Kidney epithelial cell (primary cell): ENCODE measurements at regions not wholly inside any gene's neighbourhood (a gene's known extent, or its start where the extent isn't known, plus 50 kb on each side); places are given as distances from the start of the nearest gene placed in this dataset.

ENCODE experiments used
- DNase-seq: peaks from one replicate; pipeline ENCODE4 v3.0.0-alpha.2; 2010; ENCODE audit warnings: low read depth
- H3K27me3 ChIP-seq: 2 replicates; pipeline ENCODE4 v1.6.0; 2011; ENCODE audit warnings: low read length; ENCODE audit not compliant: control insufficient read depth, insufficient read depth
- H3K36me3 ChIP-seq: 2 replicates; pipeline ENCODE4 v1.5.1; 2011; ENCODE audit warnings: low read length; ENCODE audit not compliant: control insufficient read depth, insufficient read depth
- H3K4me3 ChIP-seq: 2 replicates; pipeline ENCODE4 v1.5.1; 2011; ENCODE audit warnings: low read depth, mild to moderate bottlenecking, control low read depth, low read length
- CTCF ChIP-seq: IDR thresholded peaks from 2 replicates; pipeline ENCODE4 v1.5.1; 2011; ENCODE audit warnings: mild to moderate bottlenecking, moderate library complexity, low read length, control low read depth, inconsistent platforms; ENCODE audit not compliant: insufficient read depth, poor library complexity, severe bottlenecking

GRCh38 chr22:48173061-48173772, 1410.8 kb downstream of the TBC1D22A start:
- no peaks in the 10 kb centered on the region for H3K36me3 ChIP-seq
- no peak overlapping the region for H3K4me3 ChIP-seq
- DNase-seq, result no peak
- TF ChIP-seq CTCF, result no peak
- no peaks in the 10 kb centered on the region for H3K27me3 ChIP-seq

- TF ChIP-seq CTCF, result no peak
- Histone ChIP-seq H3K4me3 (no peak overlapping the region), H3K36me3 (no peaks in the 10 kb centered on the region), H3K27me3 (no peaks in the 10 kb centered on the region)
- no peak for DNase-seq
These were observed 1408.8 kb downstream of the TBC1D22A start for GRCh38 chr22:48171271-48171691.

- Histone ChIP-seq H3K36me3 (no peaks in the 10 kb centered on the region), H3K27me3 (no peaks in the 10 kb centered on the region), H3K4me3 (no peak overlapping the region)
- TF ChIP-seq CTCF, result no peak
- no peak for DNase-seq
These were observed 1406.8 kb downstream of the TBC1D22A start for GRCh38 chr22:48169227-48169626.

- Histone ChIP-seq H3K36me3 (no peaks in the 10 kb centered on the region), H3K27me3 (no peaks in the 10 kb centered on the region), H3K4me3 (no peak overlapping the region)
- no peak for TF ChIP-seq CTCF
- DNase-seq, result no peak
These were observed 1404.8 kb downstream of the TBC1D22A start for GRCh38 chr22:48167238-48167637.

GRCh38 chr22:48161298-48161697, 1398.8 kb downstream of the TBC1D22A start:
- no peak for TF ChIP-seq CTCF
- Histone ChIP-seq H3K27me3 (no peaks in the 10 kb centered on the region), H3K4me3 (no peak overlapping the region), H3K36me3 (no peaks in the 10 kb centered on the region)
- no peak for DNase-seq

- no peaks in the 10 kb centered on the region for H3K36me3 ChIP-seq
- H3K4me3 ChIP-seq, result no peak overlapping the region
- no peak for TF ChIP-seq CTCF
- DNase-seq, result no peak
- no peaks in the 10 kb centered on the region for H3K27me3 ChIP-seq
These were observed 1395.2 kb downstream of the TBC1D22A start for GRCh38 chr22:48157676-48158075.
